ENCODE measurements at regions not wholly inside any gene's neighbourhood (a gene's known extent, or its start where the extent isn't known, plus 50 kb on each side); places are given as distances from the start of the nearest gene placed in this dataset.
"Not testable (repeated sequence)": the region's sequence is repeated elsewhere in the genome, so short reads cannot be mapped to it uniquely, and the experiment has no call there.

GRCh38 chr4:147110473-147111367 lies 165.1 kb upstream of the TTC29 start:
- H3K79me2 ChIP-seq, result no peaks in the 10 kb centered on the region
- no peak overlapping the region for H2AFZ ChIP-seq
- no peaks in the 10 kb centered on the region for H3K9me3 ChIP-seq (ENCODE audit: low read depth)
- no peaks in the 10 kb centered on the region for H3K36me3 ChIP-seq (replicated peaks; ENCODE audit: insufficient read depth, low read depth)
- H3K4me3 ChIP-seq, result no peak overlapping the region
- no peaks in the 10 kb centered on the region for H4K20me1 ChIP-seq (ENCODE audit: insufficient read depth, poor library complexity, severe bottlenecking)
- no peaks in the 10 kb centered on the region for H3K9me2 ChIP-seq (replicated peaks; ENCODE audit: insufficient read depth)
- H3K27me3 ChIP-seq, result no peaks in the 10 kb centered on the region
- DNase-seq (ENCODE audit: low spot score), result peak; percentile 29
- 64% methylated on average over 7 of the region's 7 CpGs for WGBS (ENCODE audit: low lambda C conversion rate, missing lambda C conversion rate)
- TF ChIP-seq EZH2 (IDR thresholded peaks at IDR 0.05; ENCODE audit: borderline replicate concordance), result no peak
- TF ChIP-seq, protein P1, sequence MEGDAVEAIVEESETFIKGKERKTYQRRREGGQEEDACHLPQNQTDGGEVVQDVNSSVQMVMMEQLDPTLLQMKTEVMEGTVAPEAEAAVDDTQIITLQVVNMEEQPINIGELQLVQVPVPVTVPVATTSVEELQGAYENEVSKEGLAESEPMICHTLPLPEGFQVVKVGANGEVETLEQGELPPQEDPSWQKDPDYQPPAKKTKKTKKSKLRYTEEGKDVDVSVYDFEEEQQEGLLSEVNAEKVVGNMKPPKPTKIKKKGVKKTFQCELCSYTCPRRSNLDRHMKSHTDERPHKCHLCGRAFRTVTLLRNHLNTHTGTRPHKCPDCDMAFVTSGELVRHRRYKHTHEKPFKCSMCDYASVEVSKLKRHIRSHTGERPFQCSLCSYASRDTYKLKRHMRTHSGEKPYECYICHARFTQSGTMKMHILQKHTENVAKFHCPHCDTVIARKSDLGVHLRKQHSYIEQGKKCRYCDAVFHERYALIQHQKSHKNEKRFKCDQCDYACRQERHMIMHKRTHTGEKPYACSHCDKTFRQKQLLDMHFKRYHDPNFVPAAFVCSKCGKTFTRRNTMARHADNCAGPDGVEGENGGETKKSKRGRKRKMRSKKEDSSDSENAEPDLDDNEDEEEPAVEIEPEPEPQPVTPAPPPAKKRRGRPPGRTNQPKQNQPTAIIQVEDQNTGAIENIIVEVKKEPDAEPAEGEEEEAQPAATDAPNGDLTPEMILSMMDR (IDR thresholded peaks at IDR 0.05; ENCODE audit: poor library complexity), result peak; percentile 59
- no peak overlapping the region for H3K4me2 ChIP-seq
- no peaks in the 10 kb centered on the region for H3K4me1 ChIP-seq (ENCODE audit: insufficient read depth)
- peak overlapping the region; percentile 20 for H3K27ac ChIP-seq

- H3K9me2 ChIP-seq (replicated peaks; ENCODE audit: insufficient read depth); H4K20me1 ChIP-seq (ENCODE audit: insufficient read depth, poor library complexity, severe bottlenecking); H3K9me3 ChIP-seq (ENCODE audit: low read depth); H3K27ac ChIP-seq; DNase-seq (ENCODE audit: low spot score); H3K4me2 ChIP-seq; H3K4me3 ChIP-seq; H3K4me1 ChIP-seq (ENCODE audit: insufficient read depth); H3K79me2 ChIP-seq; H2AFZ ChIP-seq; H3K27me3 ChIP-seq; H3K36me3 ChIP-seq (replicated peaks; ENCODE audit: insufficient read depth, low read depth): not testable (repeated sequence)
- 77% methylated on average over 6 of the region's 6 CpGs for WGBS (ENCODE audit: low lambda C conversion rate, missing lambda C conversion rate)
Measured at GRCh38 chr4:147112196-147112595, 166.5 kb upstream of the TTC29 start.

- H3K4me1 ChIP-seq (ENCODE audit: insufficient read depth), result peaks cover 16% of the 10 kb centered on the region
- H4K20me1 ChIP-seq (ENCODE audit: insufficient read depth, poor library complexity, severe bottlenecking), result no peaks in the 10 kb centered on the region
- no peaks in the 10 kb centered on the region for H3K27me3 ChIP-seq
- H3K4me2 ChIP-seq, result no peak overlapping the region
- WGBS (ENCODE audit: low lambda C conversion rate, missing lambda C conversion rate), result 7% methylated on average over 4 of the region's 4 CpGs
- H3K9me2 ChIP-seq (replicated peaks; ENCODE audit: insufficient read depth), result no peaks in the 10 kb centered on the region
- no peak overlapping the region for H3K4me3 ChIP-seq
- no peaks in the 10 kb centered on the region for H3K9me3 ChIP-seq (ENCODE audit: low read depth)
- H3K79me2 ChIP-seq, result no peaks in the 10 kb centered on the region
- TF ChIP-seq EZH2 (IDR thresholded peaks at IDR 0.05; ENCODE audit: borderline replicate concordance), result no peak
- TF ChIP-seq, protein P1 (IDR thresholded peaks at IDR 0.05; ENCODE audit: poor library complexity), result no peak
- TF ChIP-seq EZH2phosphoT487 (IDR thresholded peaks at IDR 0.05; ENCODE audit: low read depth, severe bottlenecking, unreplicated experiment), result no peak
- H3K27ac ChIP-seq, result peak overlapping the region; percentile 11
- peak; percentile 48 for DNase-seq (ENCODE audit: low spot score)
- no peaks in the 10 kb centered on the region for H3K36me3 ChIP-seq (replicated peaks; ENCODE audit: insufficient read depth, low read depth)
- H2AFZ ChIP-seq, result no peak overlapping the region
Measured at GRCh38 chr4:147117431-147117830, 171.8 kb upstream of the TTC29 start.

- no peaks in the 10 kb centered on the region for H3K9me2 ChIP-seq (replicated peaks; ENCODE audit: insufficient read depth)
- H4K20me1 ChIP-seq (ENCODE audit: insufficient read depth, poor library complexity, severe bottlenecking), result no peaks in the 10 kb centered on the region
- no peaks in the 10 kb centered on the region for H3K79me2 ChIP-seq
- H3K36me3 ChIP-seq (replicated peaks; ENCODE audit: insufficient read depth, low read depth), result no peaks in the 10 kb centered on the region
- no peak for DNase-seq (ENCODE audit: low spot score)
- H3K9me3 ChIP-seq (ENCODE audit: low read depth), result no peaks in the 10 kb centered on the region
- WGBS (ENCODE audit: low lambda C conversion rate, missing lambda C conversion rate), result 51% methylated on average over 2 of the region's 2 CpGs
- no peaks in the 10 kb centered on the region for H3K27me3 ChIP-seq
- H3K4me1 ChIP-seq (ENCODE audit: insufficient read depth), result peaks cover 19% of the 10 kb centered on the region
- H2AFZ ChIP-seq, result no peak overlapping the region
- peak overlapping the region; percentile 16 for H3K4me2 ChIP-seq
- peak overlapping the region; percentile 0 for H3K27ac ChIP-seq
- no peak overlapping the region for H3K4me3 ChIP-seq
- TF ChIP-seq, protein P1 (IDR thresholded peaks at IDR 0.05; ENCODE audit: poor library complexity), result no peak
- TF ChIP-seq EZH2 (IDR thresholded peaks at IDR 0.05; ENCODE audit: borderline replicate concordance) (no peak), EZH2phosphoT487 (IDR thresholded peaks at IDR 0.05; ENCODE audit: low read depth, severe bottlenecking, unreplicated experiment) (no peak)
Measured at GRCh38 chr4:147118528-147118927, 172.9 kb upstream of the TTC29 start.
